ENCODE measurements at regions not wholly inside any gene's neighbourhood (a gene's known extent, or its start where the extent isn't known, plus 50 kb on each side); places are given as distances from the start of the nearest gene placed in this dataset.
"Not testable (repeated sequence)": the region's sequence is repeated elsewhere in the genome, so short reads cannot be mapped to it uniquely, and the experiment has no call there.

DNA sequence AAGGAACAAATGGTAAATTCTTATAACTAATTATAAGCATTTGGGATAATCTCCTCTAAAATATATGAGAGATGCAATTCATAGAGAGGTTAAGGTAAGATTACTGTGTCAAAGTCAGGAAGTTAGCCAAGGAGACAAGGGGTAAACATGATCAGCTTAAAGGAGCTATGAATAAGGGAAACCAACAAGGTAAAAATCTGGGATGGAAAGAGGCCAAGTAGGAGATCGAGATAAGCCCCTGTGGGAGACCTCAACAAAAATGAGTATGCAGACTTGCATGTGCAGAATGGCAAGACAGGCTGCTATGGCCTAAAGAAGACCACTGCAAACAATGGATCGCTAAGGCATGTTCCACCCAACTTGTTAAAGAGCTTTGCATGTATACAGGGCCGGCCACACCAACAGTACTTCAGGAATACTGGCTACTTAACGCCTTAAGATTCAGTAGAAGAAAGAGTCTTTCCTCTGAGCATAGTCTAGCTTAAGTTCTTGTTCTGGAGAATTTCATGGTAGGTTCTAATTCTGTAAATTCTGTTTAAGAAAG, 738.6 kb downstream of the GALC start:
- Histone ChIP-seq H3K4me3 (replicated peaks in 1 of 3; ENCODE audit: insufficient read depth in 1 of 3, low read depth in 2 of 3, low read length in 3 of 3) (no peak overlapping the region), H4K20me1 (ENCODE audit: insufficient read depth, low read length) (no peaks in the 10 kb centered on the region), H3K27me3 (ENCODE audit: control insufficient read depth in 1 of 2, insufficient read depth in 2 of 2, low read length in 2 of 2) (no peaks in the 10 kb centered on the region; a peak in 1 of 5 replicates), H3K36me3 (replicated peaks in 1 of 2; ENCODE audit: control insufficient read depth in 1 of 2, insufficient read depth in 2 of 2, low read length in 2 of 2) (no peaks in the 10 kb centered on the region), H3K9ac (ENCODE audit: insufficient read depth, low read depth, low read length) (no peak overlapping the region), H3K27ac (ENCODE audit: extremely low read length, insufficient read depth, low read length) (no peak overlapping the region), H3K4me2 (ENCODE audit: low read depth, low read length) (no peak overlapping the region), H3K4me1 (ENCODE audit: insufficient read depth, low read length) (no peaks in the 10 kb centered on the region), H3K79me2 (ENCODE audit: insufficient read depth, low read length) (no peaks in the 10 kb centered on the region), H3K9me3 (ENCODE audit: low read length) (peaks cover 67% of the 10 kb centered on the region; the same call in 1 of the 2 replicates), H2AFZ (ENCODE audit: low read length) (no peak overlapping the region)
- DNase-seq (ENCODE audit: low spot score) (no peak), ATAC-seq (no peak), FAIRE-seq (no peak)
- WGBS (ENCODE audit: low lambda C conversion rate) = 0% methylated on average over 4 of the region's 4 CpGs
- ChIA-PET CTCF (ENCODE audit: low intra/inter-chr PET ratio, low total read pairs) (no interaction called here), POLR2A (no interaction called here)
- in situ Hi-C loops (cut with HindIII; ENCODE audit: extremely low pct_ligation_motif_present, low pct_unique_long_range_greater_than_20kb) = no loop called here
- no TSS peak for BruUV-seq (replicated peaks)
- intact Hi-C loops (cut with micrococcal nuclease; ENCODE audit: unreplicated experiment) = no loop called here
- TF ChIP-seq ZNF225 (CRISPR knock-in tag; IDR thresholded peaks at IDR 0.05) (no peak), RAD21 (CRISPR knock-in tag; IDR thresholded peaks at IDR 0.05) (no peak), ZNF557 (CRISPR knock-in tag; IDR thresholded peaks at IDR 0.05) (no peak), ATAD3A (CRISPR knock-in tag; IDR thresholded peaks at IDR 0.05) (no peak), ZNF703 (CRISPR knock-in tag; IDR thresholded peaks at IDR 0.05; ENCODE audit: borderline replicate concordance) (no peak)
- TF ChIP-seq, protein P1, sequence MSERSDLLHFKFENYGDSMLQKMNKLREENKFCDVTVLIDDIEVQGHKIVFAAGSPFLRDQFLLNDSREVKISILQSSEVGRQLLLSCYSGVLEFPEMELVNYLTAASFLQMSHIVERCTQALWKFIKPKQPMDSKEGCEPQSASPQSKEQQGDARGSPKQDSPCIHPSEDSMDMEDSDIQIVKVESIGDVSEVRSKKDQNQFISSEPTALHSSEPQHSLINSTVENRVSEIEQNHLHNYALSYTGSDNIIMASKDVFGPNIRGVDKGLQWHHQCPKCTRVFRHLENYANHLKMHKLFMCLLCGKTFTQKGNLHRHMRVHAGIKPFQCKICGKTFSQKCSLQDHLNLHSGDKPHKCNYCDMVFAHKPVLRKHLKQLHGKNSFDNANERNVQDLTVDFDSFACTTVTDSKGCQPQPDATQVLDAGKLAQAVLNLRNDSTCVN (CRISPR knock-in tag; IDR thresholded peaks at IDR 0.05; ENCODE audit: borderline replicate concordance) = no peak

DNA sequence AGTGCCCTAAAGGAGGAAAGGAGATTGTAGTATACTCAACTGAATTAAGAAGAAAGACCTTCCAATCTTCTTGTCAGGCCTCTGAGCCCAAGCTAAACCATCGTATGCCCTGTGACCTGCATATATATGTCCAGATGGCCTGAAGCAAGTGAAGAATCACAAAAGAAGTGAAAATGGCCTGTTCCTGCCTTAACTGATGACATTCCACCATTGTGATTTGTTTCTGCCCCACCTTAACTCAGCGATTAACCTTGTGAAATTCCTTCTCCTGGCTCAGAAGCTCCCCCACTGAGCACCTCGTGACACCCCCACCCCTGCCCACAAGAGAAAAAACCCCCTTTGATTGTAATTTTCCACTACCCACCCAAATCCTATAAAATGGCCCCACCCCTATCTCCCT, 739.2 kb downstream of the GALC start:
- intact Hi-C loops (cut with micrococcal nuclease; ENCODE audit: unreplicated experiment); in situ Hi-C loops (cut with HindIII; ENCODE audit: extremely low pct_ligation_motif_present, low pct_unique_long_range_greater_than_20kb); H3K4me3 ChIP-seq (replicated peaks in 1 of 3; ENCODE audit: insufficient read depth in 1 of 3, low read depth in 2 of 3, low read length in 3 of 3); H3K36me3 ChIP-seq (replicated peaks in 1 of 2; ENCODE audit: control insufficient read depth in 1 of 2, insufficient read depth in 2 of 2, low read length in 2 of 2); H2AFZ ChIP-seq (ENCODE audit: low read length); H4K20me1 ChIP-seq (ENCODE audit: insufficient read depth, low read length); H3K9ac ChIP-seq (ENCODE audit: insufficient read depth, low read depth, low read length); H3K4me2 ChIP-seq (ENCODE audit: low read depth, low read length); POLR2A ChIA-PET; DNase-seq (ENCODE audit: low spot score); H3K4me1 ChIP-seq (ENCODE audit: insufficient read depth, low read length); ATAC-seq; FAIRE-seq; H3K27me3 ChIP-seq (ENCODE audit: control insufficient read depth in 1 of 2, insufficient read depth in 2 of 2, low read length in 2 of 2); H3K79me2 ChIP-seq (ENCODE audit: insufficient read depth, low read length); CTCF ChIA-PET (ENCODE audit: low intra/inter-chr PET ratio, low total read pairs); H3K27ac ChIP-seq (ENCODE audit: extremely low read length, insufficient read depth, low read length); BruUV-seq (replicated peaks): not testable (repeated sequence)
- WGBS (ENCODE audit: low lambda C conversion rate) = 0% methylated on average over 3 of the region's 3 CpGs
- H3K9me3 ChIP-seq (ENCODE audit: low read length) = peaks cover 67% of the 10 kb centered on the region; the same call in 1 of the 2 replicates
